ENCODE measurements at regions not wholly inside any gene's neighbourhood (a gene's known extent, or its start where the extent isn't known, plus 50 kb on each side); places are given as distances from the start of the nearest gene placed in this dataset.

- no peak for DNase-seq
These were observed 186.4 kb upstream of the DEFB112 start for GRCh38 chr6:50236164-50236563.

- DNase-seq = no peak
These were observed 190.1 kb upstream of the DEFB112 start for GRCh38 chr6:50239853-50240252.

GRCh38 chr6:50240986-50241385 is 191.3 kb upstream of the DEFB112 start:
- no peak for DNase-seq

- no peak for DNase-seq
These were observed 199.8 kb upstream of the DEFB112 start for GRCh38 chr6:50249493-50249892.

- no peak for DNase-seq
These were observed 207.6 kb upstream of the DEFB112 start for GRCh38 chr6:50257322-50257721.

GRCh38 chr6:50259903-50260302 is 210.2 kb upstream of the DEFB112 start:
- DNase-seq = no peak

- DNase-seq = no peak
These were observed 215.4 kb upstream of the DEFB112 start for GRCh38 chr6:50264995-50265571.

GRCh38 chr6:50270415-50270814 is 220.7 kb upstream of the DEFB112 start:
- no peak for DNase-seq

- no peak for DNase-seq
These were observed 221.5 kb upstream of the DEFB112 start for GRCh38 chr6:50271266-50271665.

- DNase-seq = no peak
These were observed 222.1 kb upstream of the DEFB112 start for GRCh38 chr6:50271817-50272216.

GRCh38 chr6:50272611-50273010 is 222.9 kb upstream of the DEFB112 start:
- no peak for DNase-seq

GRCh38 chr6:50276771-50277261 is 227.1 kb upstream of the DEFB112 start:
- no peak for DNase-seq

- no peak for DNase-seq
These were observed 228.0 kb upstream of the DEFB112 start for GRCh38 chr6:50277774-50278173.

GRCh38 chr6:50278663-50279062 is 228.9 kb upstream of the DEFB112 start:
- DNase-seq = no peak

- DNase-seq = no peak
These were observed 236.0 kb upstream of the DEFB112 start for GRCh38 chr6:50285735-50286134.

- no peak for DNase-seq
These were observed 238.5 kb upstream of the DEFB112 start for GRCh38 chr6:50288241-50288640.

- no peak for DNase-seq
These were observed 239.2 kb upstream of the DEFB112 start for GRCh38 chr6:50288881-50289280.

GRCh38 chr6:50289366-50289765 is 239.6 kb upstream of the DEFB112 start:
- DNase-seq = no peak

GRCh38 chr6:50301307-50301706 is 251.6 kb upstream of the DEFB112 start:
- no peak for DNase-seq

- DNase-seq = peak; percentile 14
These were observed 255.9 kb upstream of the DEFB112 start for GRCh38 chr6:50305660-50306059.

GRCh38 chr6:50318536-50318935 is 268.8 kb upstream of the DEFB112 start:
- no peak for DNase-seq

GRCh38 chr6:50330347-50330746 is 280.6 kb upstream of the DEFB112 start:
- DNase-seq = no peak

GRCh38 chr6:50330963-50331362 is 281.2 kb upstream of the DEFB112 start:
- DNase-seq = no peak

GRCh38 chr6:50333696-50334095 is 284.0 kb upstream of the DEFB112 start:
- DNase-seq = no peak

GRCh38 chr6:50337532-50338122 is 287.9 kb upstream of the DEFB112 start:
- DNase-seq = no peak

All from MV-4-11 (cell line).